OCI-LY7 (cell line): ENCODE measurements at regions not wholly inside any gene's neighbourhood (a gene's known extent, or its start where the extent isn't known, plus 50 kb on each side); places are given as distances from the start of the nearest gene placed in this dataset.
"Not testable (repeated sequence)": the region's sequence is repeated elsewhere in the genome, so short reads cannot be mapped to it uniquely, and the experiment has no call there.

Source experiments
- EZH2phosphoT487 ChIP-seq: fragments of 200-600 bp; sonication (generic); IDR thresholded peaks from 2 replicates; pipeline ENCODE4 v1.6.1; 2018; ENCODE audit warnings: low read depth, borderline replicate concordance, mild to moderate bottlenecking, mixed run types, antibody characterized with exemption, low read length, moderate library complexity, mixed read lengths
- TF ChIP-seq, protein P1 (sequence below): fragments of 200-600 bp; sonication (generic); conservative IDR thresholded peaks from 2 replicates; pipeline ENCODE4 v1.5.1; 2014; ENCODE audit warnings: mild to moderate bottlenecking, antibody characterized with exemption, low read length, moderate library complexity, mixed read lengths

DNA sequence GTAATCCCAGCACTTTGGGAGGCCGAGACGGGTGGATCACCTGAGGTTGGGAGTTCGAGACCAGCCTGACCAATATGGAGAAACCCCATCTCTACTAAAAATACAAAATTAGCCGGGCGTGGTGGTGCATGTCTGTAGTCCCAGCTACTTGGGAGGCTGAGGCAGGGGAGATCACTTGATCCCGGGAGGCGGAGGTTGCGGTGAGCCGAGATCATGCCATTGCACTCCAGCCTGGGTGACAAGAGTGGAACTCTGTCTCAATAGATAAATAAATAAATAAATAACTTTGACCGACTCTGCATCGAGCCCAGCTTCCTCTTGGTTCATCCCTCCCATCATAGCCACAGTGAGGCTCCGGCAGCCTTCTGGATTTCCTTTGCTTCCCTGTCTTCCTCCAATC is 89.6 kb downstream of the CRLF2 start:
- TF ChIP-seq, protein P1, sequence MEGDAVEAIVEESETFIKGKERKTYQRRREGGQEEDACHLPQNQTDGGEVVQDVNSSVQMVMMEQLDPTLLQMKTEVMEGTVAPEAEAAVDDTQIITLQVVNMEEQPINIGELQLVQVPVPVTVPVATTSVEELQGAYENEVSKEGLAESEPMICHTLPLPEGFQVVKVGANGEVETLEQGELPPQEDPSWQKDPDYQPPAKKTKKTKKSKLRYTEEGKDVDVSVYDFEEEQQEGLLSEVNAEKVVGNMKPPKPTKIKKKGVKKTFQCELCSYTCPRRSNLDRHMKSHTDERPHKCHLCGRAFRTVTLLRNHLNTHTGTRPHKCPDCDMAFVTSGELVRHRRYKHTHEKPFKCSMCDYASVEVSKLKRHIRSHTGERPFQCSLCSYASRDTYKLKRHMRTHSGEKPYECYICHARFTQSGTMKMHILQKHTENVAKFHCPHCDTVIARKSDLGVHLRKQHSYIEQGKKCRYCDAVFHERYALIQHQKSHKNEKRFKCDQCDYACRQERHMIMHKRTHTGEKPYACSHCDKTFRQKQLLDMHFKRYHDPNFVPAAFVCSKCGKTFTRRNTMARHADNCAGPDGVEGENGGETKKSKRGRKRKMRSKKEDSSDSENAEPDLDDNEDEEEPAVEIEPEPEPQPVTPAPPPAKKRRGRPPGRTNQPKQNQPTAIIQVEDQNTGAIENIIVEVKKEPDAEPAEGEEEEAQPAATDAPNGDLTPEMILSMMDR = not testable (repeated sequence)
- TF ChIP-seq EZH2phosphoT487 = not testable (repeated sequence)
